Endodermal cell (in vitro differentiated cells): ENCODE measurements at regions not wholly inside any gene's neighbourhood (a gene's known extent, or its start where the extent isn't known, plus 50 kb on each side); places are given as distances from the start of the nearest gene placed in this dataset.

ENCODE experiments used
- DNase-seq: peaks from one replicate; pipeline ENCODE4 v3.0.0-alpha.2; 2017
- H3K27ac ChIP-seq: 2 replicates; pipeline ENCODE4 v1.5.1; 2013; ENCODE audit warnings: mild to moderate bottlenecking, low read depth, low read length, moderate library complexity
- H3K27me3 ChIP-seq: 2 replicates; pipeline ENCODE4 v1.6.1; 2013; ENCODE audit warnings: mild to moderate bottlenecking, low read length, moderate library complexity; ENCODE audit not compliant: insufficient read depth, control insufficient read depth, poor library complexity, severe bottlenecking
- H3K36me3 ChIP-seq: 2 replicates; pipeline ENCODE4 v1.7.0; 2013; ENCODE audit warnings: mild to moderate bottlenecking, low read length, moderate library complexity; ENCODE audit not compliant: control insufficient read depth, insufficient read depth
- H3K4me1 ChIP-seq: one replicate; pipeline ENCODE4 v1.7.0; 2013; ENCODE audit warnings: low read length; ENCODE audit not compliant: control insufficient read depth, insufficient read depth
- H3K4me3 ChIP-seq: 2 replicates; pipeline ENCODE4 v1.5.1; 2013; ENCODE audit warnings: mild to moderate bottlenecking, low read length, moderate library complexity
- H3K9ac ChIP-seq: 2 replicates; pipeline ENCODE4 v1.6.1; 2013; ENCODE audit warnings: mild to moderate bottlenecking, low read length, moderate library complexity; ENCODE audit not compliant: poor library complexity, severe bottlenecking; ENCODE audit errors: extremely low read depth
- H3K9me3 ChIP-seq: 2 replicates; pipeline ENCODE4 v1.6.1; 2013; ENCODE audit warnings: mild to moderate bottlenecking, low read length, moderate library complexity; ENCODE audit not compliant: control insufficient read depth
- H3K27ac Mint-ChIP-seq: 2 replicates; pipeline ENCODE4 v1.8.0; 2020; ENCODE audit warnings: mixed read lengths
- H3K27me3 Mint-ChIP-seq: 2 replicates; pipeline ENCODE4 v1.8.0; 2021; ENCODE audit warnings: mild to moderate bottlenecking, mixed read lengths; ENCODE audit not compliant: insufficient read depth
- H3K36me3 Mint-ChIP-seq: 2 replicates; pipeline ENCODE4 v1.8.0; 2020; ENCODE audit warnings: low read depth, mixed read lengths
- H3K4me1 Mint-ChIP-seq: 2 replicates; pipeline ENCODE4 v1.8.0; 2020; ENCODE audit warnings: mixed read lengths
- H3K4me3 Mint-ChIP-seq: 2 replicates; pipeline ENCODE4 v1.8.0; 2020; ENCODE audit warnings: mild to moderate bottlenecking, moderate library complexity, mixed read lengths
- H3K9me3 Mint-ChIP-seq: 2 replicates; pipeline ENCODE4 v1.8.0; 2020; ENCODE audit warnings: mild to moderate bottlenecking, mixed read lengths
- CTCF ChIP-seq: fragments of 200-600 bp; sonication (generic); conservative IDR thresholded peaks from 2 replicates; pipeline ENCODE4 v1.5.0; 2021; ENCODE audit warnings: antibody characterized with exemption, mild to moderate bottlenecking
- WGBS, 2 experiments: methylation state at CpG; one replicate each; pipeline versions ENCODE4 v1.1.5 to v1.1.7; 2013; ENCODE audit warnings: missing lambda C conversion rate in 2 of 2, mixed read lengths in 1 of 2; ENCODE audit not compliant: insufficient coverage in 1 of 2, insufficient read length in 1 of 2; 5-methylcytosine and 5-hydroxymethylcytosine counted together

GRCh38 chr6:144590532-144590931 is 305.4 kb downstream of the UTRN start:
- Histone ChIP-seq H3K36me3 (peaks cover 12% of the 10 kb centered on the region), H3K4me1 (no peaks in the 10 kb centered on the region), H3K9me3 (peaks cover 12% of the 10 kb centered on the region), H3K9ac (no peak overlapping the region), H3K27ac (no peak overlapping the region), H3K27me3 (no peaks in the 10 kb centered on the region), H3K4me3 (no peak overlapping the region)
- H3K27ac Mint-ChIP-seq, result no peak overlapping the region
- TF ChIP-seq CTCF, result no peak
- no peak for DNase-seq
- H3K36me3 Mint-ChIP-seq, result peaks cover 10% of the 10 kb centered on the region
- no peak overlapping the region for H3K4me3 Mint-ChIP-seq
- 92% methylated on average over 3 of the region's 4 CpGs; no CpG with 5 or more reads in 1 of the 2 experiments for WGBS, 2 experiments
- H3K27me3 Mint-ChIP-seq, result no peaks in the 10 kb centered on the region
- peaks cover 2% of the 10 kb centered on the region for H3K9me3 Mint-ChIP-seq
- peaks cover 10% of the 10 kb centered on the region for H3K4me1 Mint-ChIP-seq

- WGBS, 2 experiments, result 80 to 97% methylated on average over 1 of the region's 1 CpG
- H3K36me3 Mint-ChIP-seq, result peaks cover 8% of the 10 kb centered on the region
- H3K9ac ChIP-seq, result no peak overlapping the region
Measured at GRCh38 chr6:144593392-144593791, 308.3 kb downstream of the UTRN start.

GRCh38 chr6:144594585-144594984 is 309.4 kb downstream of the UTRN start:
- Histone ChIP-seq H3K27ac (no peak overlapping the region), H3K27me3 (no peaks in the 10 kb centered on the region), H3K9ac (no peak overlapping the region), H3K9me3 (peaks cover 12% of the 10 kb centered on the region), H3K4me3 (no peak overlapping the region), H3K36me3 (peaks cover 12% of the 10 kb centered on the region), H3K4me1 (no peaks in the 10 kb centered on the region)
- 100% methylated on average over 1 of the region's 1 CpG; no CpG with 5 or more reads in 1 of the 2 experiments for WGBS, 2 experiments
- Mint-ChIP-seq H3K9me3 (peaks cover 2% of the 10 kb centered on the region), H3K27ac (no peak overlapping the region), H3K4me3 (no peak overlapping the region), H3K27me3 (no peaks in the 10 kb centered on the region), H3K36me3 (peaks cover 8% of the 10 kb centered on the region), H3K4me1 (peaks cover 4% of the 10 kb centered on the region)
- TF ChIP-seq CTCF, result no peak
- DNase-seq, result no peak

More at GRCh38 chr6:144593392-144593791, 308.3 kb downstream of the UTRN start:
- Mint-ChIP-seq H3K9me3 (peaks cover 2% of the 10 kb centered on the region), H3K27me3 (no peaks in the 10 kb centered on the region), H3K4me3 (no peak overlapping the region), H3K27ac (no peak overlapping the region), H3K4me1 (peaks cover 4% of the 10 kb centered on the region)
- peaks cover 12% of the 10 kb centered on the region for H3K36me3 ChIP-seq
- H3K4me1 ChIP-seq, result no peaks in the 10 kb centered on the region
- no peak overlapping the region for H3K4me3 ChIP-seq
- H3K27ac ChIP-seq, result no peak overlapping the region
- no peaks in the 10 kb centered on the region for H3K27me3 ChIP-seq
- TF ChIP-seq CTCF, result no peak
- no peak for DNase-seq
- peaks cover 12% of the 10 kb centered on the region for H3K9me3 ChIP-seq
